NCI-H524 treated with DMSO at 0.1 percent for 48 hours (cell line): ENCODE measurements at regions not wholly inside any gene's neighbourhood (a gene's known extent, or its start where the extent isn't known, plus 50 kb on each side); places are given as distances from the start of the nearest gene placed in this dataset.

Experiments used
- DNase-seq: peaks from one replicate; lab custom pipeline; 2025; lab: John Stamatoyannopoulos, UW

- DNase-seq: no peak
These were observed 131.8 kb upstream of the RAG2 start for GRCh38 chr11:36729825-36730224.

GRCh38 chr11:36726420-36726819 is 128.4 kb upstream of the RAG2 start:
- DNase-seq: no peak

GRCh38 chr11:36724742-36725385 is 126.8 kb upstream of the RAG2 start:
- no peak for DNase-seq

- no peak for DNase-seq
These were observed 124.4 kb upstream of the RAG2 start for GRCh38 chr11:36722421-36722820.

GRCh38 chr11:36719358-36720107 is 121.5 kb upstream of the RAG2 start:
- no peak for DNase-seq

GRCh38 chr11:36718451-36718850 is 120.4 kb upstream of the RAG2 start:
- no peak for DNase-seq

- no peak for DNase-seq
These were observed 115.7 kb upstream of the RAG2 start for GRCh38 chr11:36713715-36714114.

- no peak for DNase-seq
These were observed 113.2 kb upstream of the RAG2 start for GRCh38 chr11:36711104-36711825.
